A549 (cell line): ENCODE measurements at regions not wholly inside any gene's neighbourhood (a gene's known extent, or its start where the extent isn't known, plus 50 kb on each side); places are given as distances from the start of the nearest gene placed in this dataset.
A peak's percentile ranks its signal among the peaks of the same experiment; 100 is the strongest.
"Not testable (repeated sequence)": the region's sequence is repeated elsewhere in the genome, so short reads cannot be mapped to it uniquely, and the experiment has no call there.

Experiments used
- ATAC-seq, 2 experiments: fragments of 200-7000 bp in 1 of 2; fragments of >200 bp in 1 of 2; cut with Nextera tagmentation in 1 of 2; cut with Tn5 transposase in 1 of 2; 3 replicates each; pipeline versions ENCODE4 v1.8.0 to v1.9.1; 2018 to 2020; ENCODE audit warnings: mild to moderate bottlenecking in 1 of 2, moderate library complexity in 1 of 2
- CTCF ChIA-PET: fragments of 300-600 bp; sonication (Branson Sonifier 250); formaldehyde crosslinking; extraction: SDS; loops from one replicate; lab custom pipeline; 2021; ENCODE audit warnings: antibody characterized with exemption, inconsistent platforms; lab: Yijun Ruan, JAX
- POLR2A ChIA-PET: fragments of 350-600 bp; formaldehyde crosslinking; extraction: SDS; loops from one replicate; lab custom pipeline; 2021; ENCODE audit warnings: antibody characterized with exemption, inconsistent platforms; lab: Yijun Ruan, JAX
- DNase-seq, 2 experiments: peaks; one replicate each; pipeline versions ENCODE4 v3.0.0 to v3.0.0-alpha.2; 2011 to 2016; ENCODE audit warnings: low read depth in 1 of 2, low spot score in 1 of 2
- FAIRE-seq: peaks from 2 replicates; lab custom pipeline; 2011; peaks lifted over from hg19 to GRCh38; lab: Jason Lieb, UNC
- H3K27ac ChIP-seq, 2 experiments: fragments of >200 bp; sonication (Bioruptor Twin); formaldehyde crosslinking; 3 replicates each; pipeline ENCODE4 v1.5.1; 2016 to 2017
- H3K4me1 ChIP-seq: fragments of >200 bp; sonication (Bioruptor Twin); formaldehyde crosslinking; 3 replicates; pipeline ENCODE4 v1.6.1; 2016
- H3K4me2 ChIP-seq: fragments of >200 bp; sonication (Bioruptor Twin); formaldehyde crosslinking; 3 replicates; pipeline ENCODE4 v1.6.1; 2016
- H3K4me3 ChIP-seq: fragments of >200 bp; sonication (Bioruptor Twin); formaldehyde crosslinking; 3 replicates; pipeline ENCODE4 v1.5.1; 2016
- H3K9me3 ChIP-seq: fragments of >200 bp; sonication (Bioruptor Twin); formaldehyde crosslinking; 3 replicates; pipeline ENCODE4 v1.6.1; 2016
- BCL3 ChIP-seq: fragments of >200 bp; sonication (Bioruptor Twin); formaldehyde crosslinking; IDR thresholded peaks from 3 replicates; pipeline ENCODE4 v1.6.1; 2016
- CTCF ChIP-seq: fragments of >200 bp; sonication (Bioruptor Twin); formaldehyde crosslinking; IDR thresholded peaks from 3 replicates; pipeline ENCODE4 v1.5.1; 2016
- E2F6 ChIP-seq: IDR thresholded peaks from 2 replicates; pipeline ENCODE4 v1.6.1; 2012; ENCODE audit warnings: low read depth, borderline replicate concordance
- EHF ChIP-seq: fragments of 250-450 bp; sonication (Bioruptor Pico); IDR thresholded peaks from 2 replicates; pipeline ENCODE4 v1.5.0; 2020; ENCODE audit warnings: mild to moderate bottlenecking
- EHMT2 ChIP-seq: fragments of 200-600 bp; sonication (generic); IDR thresholded peaks from 2 replicates; pipeline ENCODE4 v1.6.1; 2016; ENCODE audit warnings: antibody characterized with exemption, low read depth, mild to moderate bottlenecking, moderate library complexity
- ELK1 ChIP-seq: fragments of 150-350 bp; IDR thresholded peaks from 2 replicates; pipeline ENCODE4 v1.6.1; 2014; ENCODE audit warnings: low read depth, mild to moderate bottlenecking, low read length
- GATA3 ChIP-seq: IDR thresholded peaks from 2 replicates; pipeline ENCODE4 v1.6.1; 2012; ENCODE audit warnings: borderline replicate concordance
- KDM1A ChIP-seq: fragments of 200-600 bp; sonication (generic); IDR thresholded peaks from 2 replicates; pipeline ENCODE4 v1.6.1; 2016; ENCODE audit warnings: low read depth, mild to moderate bottlenecking
- MAFK ChIP-seq: fragments of 450-650 bp; IDR thresholded peaks from 2 replicates; pipeline ENCODE4 v1.6.1; 2014; ENCODE audit not compliant: partially characterized antibody
- NPAS2 ChIP-seq: fragments of 250-450 bp; sonication (Bioruptor Pico); IDR thresholded peaks from 2 replicates; pipeline ENCODE4 v1.8.0; 2022; ENCODE audit warnings: mild to moderate bottlenecking, moderate library complexity, borderline replicate concordance
- RAD21 ChIP-seq, 2 experiments: fragments of >200 bp in 1 of 2; sonication (Bioruptor Twin) in 1 of 2; formaldehyde crosslinking in 1 of 2; IDR thresholded peaks in 1 of 2; conservative IDR thresholded peaks in 1 of 2; 2 replicates in 1 of 2; 3 replicates in 1 of 2; pipeline ENCODE4 v1.6.1; 2012 to 2018; ENCODE audit warnings: inconsistent platforms in 1 of 2
- WGBS: methylation state at CpG from one replicate; pipeline ENCODE4 v1.1.6; 2017; ENCODE audit errors: missing lambda C conversion rate; 5-methylcytosine and 5-hydroxymethylcytosine counted together

GRCh38 chr12:76939701-76940100 lies 60.9 kb upstream of the CSRP2 start (continued):
- TF ChIP-seq CTCF (no peak), EHF (CRISPR knock-in tag) (no peak), EHMT2 (no peak), KDM1A (no peak), ELK1 (no peak), NPAS2 (CRISPR knock-in tag) (no peak), GATA3 (no peak)

- no peak for TF ChIP-seq E2F6
- TF ChIP-seq MAFK, result peak; percentile 95
- TF ChIP-seq BCL3, result no peak
- no peak for TF ChIP-seq RAD21 (conservative IDR thresholded peaks at IDR 0.05 in 1 of 2, IDR thresholded peaks at IDR 0.05 in 1 of 2)
- TF ChIP-seq CTCF, result no peak
- 75% methylated on average over 14 of the region's 14 CpGs for WGBS
- ATAC-seq (no peak), DNase-seq (no peak), FAIRE-seq (no peak)
- H3K4me2 ChIP-seq, result no peak overlapping the region
- H3K4me3 ChIP-seq, result no peak overlapping the region
- no peaks in the 10 kb centered on the region for H3K4me1 ChIP-seq
- H3K9me3 ChIP-seq, result no peaks in the 10 kb centered on the region
- no peak overlapping the region for H3K27ac ChIP-seq
- CTCF ChIA-PET, result no interaction called here
- POLR2A ChIA-PET, result no interaction called here
Measured at GRCh38 chr12:76936275-76937193, 57.7 kb upstream of the CSRP2 start.

- whole genome bisulfite sequencing, result 31% methylated on average over 4 of the region's 4 CpGs
- FAIRE-seq, CTCF ChIA-PET, POLR2A ChIA-PET, H3K4me3 ChIP-seq, ATAC-seq, H3K4me2 ChIP-seq, DNase-seq, H3K27ac ChIP-seq, H3K9me3 ChIP-seq, H3K4me1 ChIP-seq: not testable (repeated sequence)
Measured at GRCh38 chr12:76933392-76933791, 54.6 kb upstream of the CSRP2 start.
